ENCODE measurements at regions not wholly inside any gene's neighbourhood (a gene's known extent, or its start where the extent isn't known, plus 50 kb on each side); places are given as distances from the start of the nearest gene placed in this dataset.

- ATAC-seq: no peak
- TF ChIP-seq TOX (CRISPR knock-in tag; IDR thresholded peaks at IDR 0.05; ENCODE audit: borderline replicate concordance) (no peak), TSHZ2 (CRISPR knock-in tag; IDR thresholded peaks at IDR 0.05) (no peak), ESRRG (CRISPR knock-in tag; IDR thresholded peaks at IDR 0.05) (no peak), PPARA (CRISPR knock-in tag; IDR thresholded peaks at IDR 0.05; ENCODE audit: borderline replicate concordance) (no peak), ZNF565 (CRISPR knock-in tag; conservative IDR thresholded peaks at IDR 0.05; ENCODE audit: low read depth) (no peak), SNAI2 (CRISPR knock-in tag; IDR thresholded peaks at IDR 0.05) (no peak), ZFP30 (CRISPR knock-in tag; IDR thresholded peaks at IDR 0.05) (no peak), ISL1 (CRISPR knock-in tag; IDR thresholded peaks at IDR 0.05) (no peak), ZNF70 (CRISPR knock-in tag; IDR thresholded peaks at IDR 0.05) (no peak), BACH2 (CRISPR knock-in tag; IDR thresholded peaks at IDR 0.05; ENCODE audit: borderline replicate concordance) (no peak), ZFP3 (CRISPR knock-in tag; IDR thresholded peaks at IDR 0.05) (no peak), ZNF8 (CRISPR knock-in tag; IDR thresholded peaks at IDR 0.05) (no peak), ARNTL (CRISPR knock-in tag; IDR thresholded peaks at IDR 0.05; ENCODE audit: borderline replicate concordance, low read depth) (no peak)
- TF ChIP-seq, protein P1, sequence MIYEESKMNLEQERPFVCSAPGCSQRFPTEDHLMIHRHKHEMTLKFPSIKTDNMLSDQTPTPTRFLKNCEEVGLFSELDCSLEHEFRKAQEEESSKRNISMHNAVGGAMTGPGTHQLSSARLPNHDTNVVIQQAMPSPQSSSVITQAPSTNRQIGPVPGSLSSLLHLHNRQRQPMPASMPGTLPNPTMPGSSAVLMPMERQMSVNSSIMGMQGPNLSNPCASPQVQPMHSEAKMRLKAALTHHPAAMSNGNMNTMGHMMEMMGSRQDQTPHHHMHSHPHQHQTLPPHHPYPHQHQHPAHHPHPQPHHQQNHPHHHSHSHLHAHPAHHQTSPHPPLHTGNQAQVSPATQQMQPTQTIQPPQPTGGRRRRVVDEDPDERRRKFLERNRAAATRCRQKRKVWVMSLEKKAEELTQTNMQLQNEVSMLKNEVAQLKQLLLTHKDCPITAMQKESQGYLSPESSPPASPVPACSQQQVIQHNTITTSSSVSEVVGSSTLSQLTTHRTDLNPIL (CRISPR knock-in tag; IDR thresholded peaks at IDR 0.05; ENCODE audit: low read depth): no peak
- TF ChIP-seq, protein P2, sequence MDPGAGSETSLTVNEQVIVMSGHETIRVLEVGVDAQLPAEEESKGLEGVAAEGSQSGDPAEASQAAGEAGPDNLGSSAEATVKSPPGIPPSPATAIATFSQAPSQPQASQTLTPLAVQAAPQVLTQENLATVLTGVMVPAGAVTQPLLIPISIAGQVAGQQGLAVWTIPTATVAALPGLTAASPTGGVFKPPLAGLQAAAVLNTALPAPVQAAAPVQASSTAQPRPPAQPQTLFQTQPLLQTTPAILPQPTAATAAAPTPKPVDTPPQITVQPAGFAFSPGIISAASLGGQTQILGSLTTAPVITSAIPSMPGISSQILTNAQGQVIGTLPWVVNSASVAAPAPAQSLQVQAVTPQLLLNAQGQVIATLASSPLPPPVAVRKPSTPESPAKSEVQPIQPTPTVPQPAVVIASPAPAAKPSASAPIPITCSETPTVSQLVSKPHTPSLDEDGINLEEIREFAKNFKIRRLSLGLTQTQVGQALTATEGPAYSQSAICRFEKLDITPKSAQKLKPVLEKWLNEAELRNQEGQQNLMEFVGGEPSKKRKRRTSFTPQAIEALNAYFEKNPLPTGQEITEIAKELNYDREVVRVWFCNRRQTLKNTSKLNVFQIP (CRISPR knock-in tag; IDR thresholded peaks at IDR 0.05; ENCODE audit: borderline replicate concordance, low read depth): no peak
Measured at GRCh38 chr13:62173958-62174357, 758.3 kb upstream of the PCDH20 start.

- TF ChIP-seq ZFP30 (CRISPR knock-in tag; IDR thresholded peaks at IDR 0.05) (no peak), ZNF565 (CRISPR knock-in tag; conservative IDR thresholded peaks at IDR 0.05; ENCODE audit: low read depth) (no peak), TSHZ2 (CRISPR knock-in tag; IDR thresholded peaks at IDR 0.05) (no peak), RARB (CRISPR knock-in tag; IDR thresholded peaks at IDR 0.05) (no peak), ISL1 (CRISPR knock-in tag; IDR thresholded peaks at IDR 0.05) (no peak)
- TF ChIP-seq, protein P2 (CRISPR knock-in tag; IDR thresholded peaks at IDR 0.05; ENCODE audit: borderline replicate concordance, low read depth): no peak
- no peak for ATAC-seq
Measured at GRCh38 chr13:62171697-62172096, 756.0 kb upstream of the PCDH20 start.

DNA sequence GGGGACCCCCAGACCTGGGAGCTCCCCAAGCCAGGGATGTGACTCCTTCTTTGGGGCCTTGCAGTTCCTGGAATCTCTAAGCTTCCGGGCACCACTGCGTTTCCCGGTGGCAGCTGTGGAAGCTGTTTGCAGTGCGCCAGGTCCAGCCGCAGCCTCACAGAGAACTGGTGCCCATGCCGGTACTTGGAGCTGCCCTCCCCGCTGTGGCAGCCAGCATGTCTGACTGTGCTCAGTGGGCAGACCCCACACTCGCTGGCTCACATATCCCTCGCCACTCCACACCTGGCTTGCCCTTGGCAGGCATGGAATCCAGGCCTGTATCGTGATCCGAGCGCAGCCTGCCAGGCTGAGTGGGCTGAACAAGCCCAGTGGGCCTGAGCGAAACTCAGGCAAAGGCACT lies 753.2 kb upstream of the PCDH20 start:
- ATAC-seq: no peak
- no peak for TF ChIP-seq GLIS3 (CRISPR knock-in tag; IDR thresholded peaks at IDR 0.05)
- no peak for TF ChIP-seq TCF4 (CRISPR knock-in tag; IDR thresholded peaks at IDR 0.05; ENCODE audit: borderline replicate concordance)
- TF ChIP-seq OSR1 (CRISPR knock-in tag; IDR thresholded peaks at IDR 0.05): no peak
- no peak for TF ChIP-seq ZNF70 (CRISPR knock-in tag; IDR thresholded peaks at IDR 0.05)
